Lower leg skin (tissue), 4 donors: ENCODE measurements at regions not wholly inside any gene's neighbourhood (a gene's known extent, or its start where the extent isn't known, plus 50 kb on each side); places are given as distances from the start of the nearest gene placed in this dataset.

Experiments used
- DNase-seq, 2 donors: peaks; one replicate each; pipeline ENCODE4 v3.0.0-alpha.2; 2019; ENCODE audit warnings: low spot score in 2 of 2
- H3K4me3 ChIP-seq: fragments of 200-600 bp; sonication (generic); 2 replicates; pipeline ENCODE4 v1.5.1; 2017; ENCODE audit warnings: mild to moderate bottlenecking, low read depth; ENCODE audit not compliant: poor library complexity, severe bottlenecking
- POLR2A ChIP-seq, 2 donors: fragments of 450-650 bp; IDR thresholded peaks; one replicate each; pipeline ENCODE4 v1.6.1; 2016 to 2017; ENCODE audit warnings: antibody characterized with exemption in 2 of 2, mild to moderate bottlenecking in 1 of 2, moderate library complexity in 1 of 2
- WGBS, 2 donors: methylation state at CpG; one replicate each; pipeline ENCODE4 v1.1.5; 2018; 5-methylcytosine and 5-hydroxymethylcytosine counted together
- intact Hi-C: fragments of 100-400 bp; cut with DNase I; formaldehyde crosslinking; loops from one replicate; pipeline ENCODE4 v1.15.0; 2023; ENCODE audit warnings: low total_unique reads
- TF ChIP-seq, protein P1 (sequence below), 3 donors: fragments of 450-650 bp; IDR thresholded peaks; one replicate each; pipeline ENCODE4 v1.5.1; 2016; ENCODE audit warnings: antibody characterized with exemption in 3 of 3, mild to moderate bottlenecking in 3 of 3, moderate library complexity in 2 of 3

DNA sequence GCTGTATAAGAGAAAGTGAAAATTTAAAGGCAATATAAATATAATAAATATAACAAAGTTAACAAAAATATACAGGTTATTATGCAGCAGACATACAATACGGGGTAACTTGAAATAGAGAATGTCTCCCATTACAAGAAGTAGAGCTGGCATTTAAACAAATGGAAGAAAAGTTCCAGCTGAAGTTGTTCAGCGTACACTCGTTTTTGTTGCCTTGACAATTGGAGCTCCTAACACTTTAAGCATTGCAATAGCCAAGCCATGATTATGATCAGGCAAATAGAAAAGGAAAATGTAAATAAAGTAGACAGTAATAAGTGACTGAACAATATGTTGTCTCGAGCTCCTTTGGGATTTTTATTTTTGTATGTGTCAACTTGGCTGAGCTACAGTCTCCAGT, 737.8 kb upstream of the CELF2 start:
- no peak overlapping the region for H3K4me3 ChIP-seq
- 72 to 74% methylated on average over 4 of the region's 4 CpGs for WGBS, 2 donors
- TF ChIP-seq, protein P1, sequence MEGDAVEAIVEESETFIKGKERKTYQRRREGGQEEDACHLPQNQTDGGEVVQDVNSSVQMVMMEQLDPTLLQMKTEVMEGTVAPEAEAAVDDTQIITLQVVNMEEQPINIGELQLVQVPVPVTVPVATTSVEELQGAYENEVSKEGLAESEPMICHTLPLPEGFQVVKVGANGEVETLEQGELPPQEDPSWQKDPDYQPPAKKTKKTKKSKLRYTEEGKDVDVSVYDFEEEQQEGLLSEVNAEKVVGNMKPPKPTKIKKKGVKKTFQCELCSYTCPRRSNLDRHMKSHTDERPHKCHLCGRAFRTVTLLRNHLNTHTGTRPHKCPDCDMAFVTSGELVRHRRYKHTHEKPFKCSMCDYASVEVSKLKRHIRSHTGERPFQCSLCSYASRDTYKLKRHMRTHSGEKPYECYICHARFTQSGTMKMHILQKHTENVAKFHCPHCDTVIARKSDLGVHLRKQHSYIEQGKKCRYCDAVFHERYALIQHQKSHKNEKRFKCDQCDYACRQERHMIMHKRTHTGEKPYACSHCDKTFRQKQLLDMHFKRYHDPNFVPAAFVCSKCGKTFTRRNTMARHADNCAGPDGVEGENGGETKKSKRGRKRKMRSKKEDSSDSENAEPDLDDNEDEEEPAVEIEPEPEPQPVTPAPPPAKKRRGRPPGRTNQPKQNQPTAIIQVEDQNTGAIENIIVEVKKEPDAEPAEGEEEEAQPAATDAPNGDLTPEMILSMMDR (IDR thresholded peaks at IDR 0.05): no peak
- TF ChIP-seq POLR2A (IDR thresholded peaks at IDR 0.05): no peak
- DNase-seq: no peak
- intact Hi-C loops: no loop called here

- WGBS, 2 donors: 64 to 68% methylated on average over 4 of the region's 4 CpGs
- DNase-seq: no peak
- H3K4me3 ChIP-seq: no peak overlapping the region
- intact Hi-C loops: no loop called here
- no peak for TF ChIP-seq POLR2A (IDR thresholded peaks at IDR 0.05)
- TF ChIP-seq, protein P1 (IDR thresholded peaks at IDR 0.05): no peak
Observed at GRCh38 chr10:10292501-10292900, 725.2 kb upstream of the CELF2 start.

DNA sequence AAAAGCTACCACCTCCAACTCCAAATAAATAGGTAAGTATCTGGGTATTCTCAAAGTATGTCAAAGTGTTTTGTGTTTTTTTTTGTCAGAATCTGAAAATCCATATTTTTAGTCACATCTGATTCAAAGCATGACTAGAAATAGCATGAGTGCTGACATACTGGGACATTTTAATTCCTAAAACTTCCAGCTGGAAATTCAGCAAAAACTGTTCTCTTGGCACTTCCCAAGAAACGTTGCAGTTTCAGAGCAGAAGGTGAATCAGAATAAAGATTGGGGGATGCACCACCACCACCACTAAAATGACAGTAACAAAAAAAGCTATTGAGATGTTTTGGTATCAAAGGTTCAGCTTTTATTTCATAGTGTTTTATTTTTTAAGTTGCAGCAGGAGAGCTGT, 724.6 kb upstream of the CELF2 start:
- DNase-seq: no peak
- H3K4me3 ChIP-seq: no peak overlapping the region
- TF ChIP-seq, protein P1 (IDR thresholded peaks at IDR 0.05): no peak
- TF ChIP-seq POLR2A (IDR thresholded peaks at IDR 0.05): no peak
- 13 to 37% methylated on average over 1 of the region's 1 CpG for WGBS, 2 donors
- intact Hi-C loops: no loop called here

- TF ChIP-seq POLR2A (IDR thresholded peaks at IDR 0.05): no peak
- TF ChIP-seq, protein P1 (IDR thresholded peaks at IDR 0.05): no peak
- intact Hi-C loops: no loop called here
- WGBS, 2 donors: 30 to 38% methylated on average over 7 of the region's 7 CpGs
- DNase-seq: no peak
- no peak overlapping the region for H3K4me3 ChIP-seq
Observed at GRCh38 chr10:10293481-10293951, 724.2 kb upstream of the CELF2 start.

- TF ChIP-seq, protein P1 (IDR thresholded peaks at IDR 0.05): no peak
- TF ChIP-seq POLR2A (IDR thresholded peaks at IDR 0.05): no peak
- intact Hi-C loops: no loop called here
- DNase-seq: no peak
- 84 to 86% methylated on average over 9 of the region's 9 CpGs for WGBS, 2 donors
- no peak overlapping the region for H3K4me3 ChIP-seq
Observed at GRCh38 chr10:10294184-10294880, 723.3 kb upstream of the CELF2 start.
